Activated T-cell treated with anti-CD3 and anti-CD28 coated beads, Interleukin-2, amount 50 U/mL, for 72 hours (primary cell): ENCODE measurements at regions not wholly inside any gene's neighbourhood (a gene's known extent, or its start where the extent isn't known, plus 50 kb on each side); places are given as distances from the start of the nearest gene placed in this dataset.
"Not testable (repeated sequence)": the region's sequence is repeated elsewhere in the genome, so short reads cannot be mapped to it uniquely, and the experiment has no call there.

Source experiments
- ATAC-seq, 2 donors: fragments of 150-1000 bp; cut with Tn5 transposase; replicated peaks in 1 of 2; 2 replicates each; pipeline ENCODE4 v1.10.0; 2021; ENCODE audit warnings: moderate library complexity in 2 of 2, mild to moderate bottlenecking in 1 of 2
- DNase-seq, 2 donors: peaks; one replicate each; pipeline ENCODE4 v3.0.0; 2021 to 2022; ENCODE audit warnings: mixed read lengths in 1 of 2
- H3K27ac Mint-ChIP-seq: one replicate; pipeline ENCODE4 v1.8.0; 2022; ENCODE audit warnings: mild to moderate bottlenecking, moderate library complexity, mixed read lengths
- H3K27me3 Mint-ChIP-seq: one replicate; pipeline ENCODE4 v1.8.0; 2022; ENCODE audit warnings: low read depth, mixed read lengths
- H3K36me3 Mint-ChIP-seq, 2 donors: one replicate each; pipeline ENCODE4 v1.8.0; 2022; ENCODE audit warnings: mixed read lengths in 2 of 2, mild to moderate bottlenecking in 1 of 2; ENCODE audit not compliant: insufficient read depth in 2 of 2
- H3K4me1 Mint-ChIP-seq: one replicate; pipeline ENCODE4 v1.8.0; 2022; ENCODE audit warnings: low read depth, mixed read lengths
- H3K4me3 Mint-ChIP-seq, 2 donors: one replicate each; pipeline ENCODE4 v1.8.0; 2022; ENCODE audit warnings: mild to moderate bottlenecking in 2 of 2, mixed read lengths in 2 of 2, moderate library complexity in 2 of 2
- H3K9me3 Mint-ChIP-seq, 2 donors: one replicate each; pipeline ENCODE4 v1.8.0; 2022; ENCODE audit warnings: mixed read lengths in 2 of 2

DNA sequence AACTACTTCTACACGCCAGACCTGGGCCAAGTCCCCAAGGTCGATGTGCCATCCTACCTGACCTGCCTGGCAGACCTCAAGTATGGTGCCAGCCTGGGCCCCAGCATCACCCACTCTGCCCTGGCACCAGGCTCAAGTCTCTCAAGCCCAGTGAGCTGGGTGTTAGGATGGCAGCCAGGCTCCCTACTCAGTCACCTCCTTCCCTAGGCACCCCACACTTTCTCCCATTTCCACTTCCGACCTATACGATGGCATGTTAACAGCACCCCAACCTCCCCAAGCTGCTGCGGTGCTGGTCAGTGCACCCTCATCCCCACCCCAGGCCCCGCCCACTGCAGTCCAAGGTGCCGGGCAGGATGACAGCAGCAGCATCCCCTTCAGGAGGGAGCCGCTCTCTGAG, 191.4 kb downstream of the KLRB1 start:
- H3K4me1 Mint-ChIP-seq, H3K27ac Mint-ChIP-seq, H3K4me3 Mint-ChIP-seq, ATAC-seq, H3K27me3 Mint-ChIP-seq, H3K36me3 Mint-ChIP-seq, DNase-seq, H3K9me3 Mint-ChIP-seq: not testable (repeated sequence)

DNA sequence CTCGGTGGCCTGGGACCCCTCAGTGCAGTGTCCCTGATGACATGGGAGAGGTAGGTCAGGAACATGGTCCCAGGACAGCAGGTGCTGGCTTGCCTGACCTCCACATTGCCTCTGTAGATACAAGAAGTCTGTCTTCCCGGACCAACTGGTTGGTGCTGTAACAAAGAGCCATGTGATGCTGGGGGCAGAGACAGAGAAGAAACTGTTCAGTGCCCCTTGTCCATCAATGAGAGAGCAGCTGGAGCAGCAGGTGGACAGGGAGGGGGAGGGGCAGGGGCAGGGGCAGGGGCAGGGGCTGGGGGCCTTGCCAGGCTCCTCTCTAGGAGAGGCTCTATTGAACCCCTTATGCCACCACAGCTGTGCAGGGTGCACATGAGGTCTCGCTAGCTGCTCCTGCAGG, 191.8 kb downstream of the KLRB1 start:
- H3K4me3 Mint-ChIP-seq, H3K4me1 Mint-ChIP-seq, H3K27ac Mint-ChIP-seq, H3K27me3 Mint-ChIP-seq, DNase-seq, ATAC-seq, H3K9me3 Mint-ChIP-seq, H3K36me3 Mint-ChIP-seq: not testable (repeated sequence)

DNA sequence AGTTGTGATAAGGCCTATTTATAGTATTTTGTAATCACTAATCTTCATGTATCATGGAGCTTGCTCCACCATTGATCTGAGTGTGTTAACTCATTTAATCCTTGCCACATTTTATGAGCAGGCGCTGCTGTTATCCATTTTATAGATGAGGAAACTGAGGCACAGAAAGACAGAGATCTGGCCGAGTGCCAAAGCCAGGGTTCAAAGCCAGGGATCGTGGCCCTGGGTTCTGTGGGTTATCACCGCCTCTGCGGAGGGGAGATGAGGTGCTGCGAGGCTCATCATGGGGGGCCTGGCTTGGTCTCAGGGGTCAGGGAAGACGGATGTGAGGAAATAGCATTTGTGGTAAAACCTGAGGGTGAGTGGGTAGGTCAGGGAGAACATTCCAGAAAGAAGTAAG, 193.9 kb downstream of the KLRB1 start:
- H3K36me3 Mint-ChIP-seq, H3K4me3 Mint-ChIP-seq, H3K27ac Mint-ChIP-seq, H3K9me3 Mint-ChIP-seq, DNase-seq, H3K27me3 Mint-ChIP-seq, ATAC-seq, H3K4me1 Mint-ChIP-seq: not testable (repeated sequence)

DNA sequence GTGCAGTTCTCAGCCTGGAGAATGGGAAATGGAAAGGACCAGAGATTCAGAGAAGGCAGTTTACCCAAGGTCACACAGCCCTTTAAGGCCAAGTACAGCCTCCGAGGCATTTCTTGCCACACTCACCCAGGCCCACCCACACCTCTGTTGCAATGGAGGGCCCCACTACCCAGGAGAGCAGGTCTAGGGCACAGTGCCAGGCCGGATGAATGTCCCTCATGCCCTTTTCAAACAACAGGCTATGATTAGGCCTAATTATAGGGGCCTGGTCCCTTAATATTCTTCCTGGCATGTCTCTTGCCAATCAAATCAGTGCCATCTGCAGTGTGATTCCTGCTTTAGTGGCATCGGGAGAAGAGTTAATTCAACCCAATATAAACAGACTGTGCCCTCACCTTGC, 195.3 kb downstream of the KLRB1 start:
- H3K36me3 Mint-ChIP-seq, H3K27me3 Mint-ChIP-seq, H3K27ac Mint-ChIP-seq, H3K4me3 Mint-ChIP-seq, DNase-seq, ATAC-seq, H3K4me1 Mint-ChIP-seq, H3K9me3 Mint-ChIP-seq: not testable (repeated sequence)

DNA sequence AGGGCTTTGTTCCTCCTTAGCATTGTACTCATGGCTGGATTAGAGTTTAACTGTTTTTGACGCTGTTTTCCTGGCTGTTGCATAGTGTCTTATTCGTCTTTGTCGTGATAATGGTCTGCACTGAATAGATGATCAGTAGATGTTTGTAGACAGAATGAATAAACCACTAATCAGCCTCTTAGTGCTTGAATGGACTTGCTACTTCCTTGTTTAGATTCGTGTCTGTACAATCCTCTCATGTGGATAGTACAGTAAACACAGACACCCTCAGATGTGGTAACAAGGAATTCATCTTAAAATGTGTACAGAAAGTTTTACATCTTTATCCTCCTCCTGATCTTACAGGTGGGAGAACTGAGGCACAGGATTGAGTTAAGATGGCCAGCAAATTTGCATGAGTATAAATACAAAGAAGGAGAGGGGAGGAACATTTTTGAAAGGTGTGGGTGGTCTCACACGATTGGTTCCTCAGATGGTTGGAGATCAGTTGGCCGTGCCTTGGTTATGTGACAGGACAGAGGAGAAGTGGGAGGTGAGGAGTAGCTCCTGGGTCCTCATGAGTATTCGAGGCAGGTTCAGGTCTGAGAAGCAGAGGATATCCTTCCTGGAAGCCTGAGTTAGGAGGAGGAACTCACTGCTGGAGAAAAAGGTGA, 196.0 kb downstream of the KLRB1 start:
- ATAC-seq, H3K4me3 Mint-ChIP-seq, H3K4me1 Mint-ChIP-seq, H3K27ac Mint-ChIP-seq, DNase-seq, H3K36me3 Mint-ChIP-seq, H3K27me3 Mint-ChIP-seq, H3K9me3 Mint-ChIP-seq: not testable (repeated sequence)

DNA sequence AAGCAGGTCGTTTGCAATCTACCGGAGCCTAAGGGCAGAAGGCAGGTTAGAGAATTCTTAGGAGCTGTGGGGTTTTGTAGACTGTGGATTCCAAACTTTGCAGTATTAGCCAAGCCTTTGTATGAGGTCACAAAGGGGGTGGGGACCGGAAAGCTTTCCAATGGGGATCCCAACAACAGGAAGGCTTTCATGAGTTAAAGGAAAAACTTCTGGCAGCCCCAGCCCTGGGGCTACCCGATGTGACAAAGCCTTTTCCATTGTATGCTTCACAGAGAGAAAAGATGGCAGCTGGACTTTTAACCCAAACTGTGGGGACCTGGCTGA, 199.2 kb upstream of the PZP start:
- ATAC-seq, H3K4me3 Mint-ChIP-seq, DNase-seq: not testable (repeated sequence)

DNA sequence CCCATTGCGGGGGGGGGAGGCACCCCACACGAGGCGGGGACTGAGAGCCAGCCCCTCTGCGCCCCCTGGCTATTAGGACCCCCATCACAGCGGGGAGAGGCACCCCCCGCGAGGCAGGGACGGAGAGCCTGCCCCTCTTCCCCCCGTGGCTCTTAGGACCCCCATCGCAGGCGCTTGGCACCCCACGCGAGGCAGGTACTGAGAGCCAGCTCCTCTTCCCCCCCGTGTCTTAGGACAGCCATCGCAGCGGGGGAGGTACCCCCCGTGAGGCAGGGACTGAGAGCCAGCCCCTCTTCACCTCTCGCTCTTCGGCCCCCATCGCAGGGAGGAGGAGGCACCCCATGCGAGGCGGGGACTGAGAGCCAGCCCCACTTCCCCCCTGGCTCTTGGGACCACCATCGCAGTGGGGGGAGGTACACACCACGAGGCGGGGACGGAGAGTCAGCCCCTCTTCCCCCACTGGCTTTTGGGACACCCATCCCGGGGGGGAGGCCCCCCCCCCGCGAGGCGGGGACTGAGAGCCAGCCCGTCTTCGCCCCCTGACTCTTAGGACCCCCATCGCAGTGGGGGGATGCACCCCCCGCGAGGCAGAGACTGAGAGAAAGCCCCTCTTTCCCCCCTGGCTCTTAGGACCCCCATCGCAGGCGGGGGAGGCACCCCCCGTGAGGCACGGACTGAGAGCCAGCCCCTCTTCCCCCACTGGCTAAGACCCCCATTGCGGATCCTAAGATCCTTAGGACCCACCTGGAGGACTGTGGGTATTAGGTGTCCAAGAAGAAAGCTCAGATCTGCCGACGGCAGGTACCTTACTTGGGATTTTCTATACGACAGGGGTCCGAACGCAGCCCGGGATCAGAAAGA, 198.6 kb upstream of the PZP start:
- ATAC-seq, result no peak
- no peaks in the 10 kb centered on the region for H3K4me1 Mint-ChIP-seq
- H3K27ac Mint-ChIP-seq, result no peak overlapping the region
- no peaks in the 10 kb centered on the region for H3K36me3 Mint-ChIP-seq
- no peaks in the 10 kb centered on the region for H3K9me3 Mint-ChIP-seq
- H3K4me3 Mint-ChIP-seq, result no peak overlapping the region
- no peak for DNase-seq
- H3K27me3 Mint-ChIP-seq, result no peaks in the 10 kb centered on the region

More for the DNA sequence above, 199.2 kb upstream of the PZP start:
- H3K4me1 Mint-ChIP-seq, H3K27me3 Mint-ChIP-seq, H3K27ac Mint-ChIP-seq, H3K9me3 Mint-ChIP-seq, H3K36me3 Mint-ChIP-seq: not testable (repeated sequence)

DNA sequence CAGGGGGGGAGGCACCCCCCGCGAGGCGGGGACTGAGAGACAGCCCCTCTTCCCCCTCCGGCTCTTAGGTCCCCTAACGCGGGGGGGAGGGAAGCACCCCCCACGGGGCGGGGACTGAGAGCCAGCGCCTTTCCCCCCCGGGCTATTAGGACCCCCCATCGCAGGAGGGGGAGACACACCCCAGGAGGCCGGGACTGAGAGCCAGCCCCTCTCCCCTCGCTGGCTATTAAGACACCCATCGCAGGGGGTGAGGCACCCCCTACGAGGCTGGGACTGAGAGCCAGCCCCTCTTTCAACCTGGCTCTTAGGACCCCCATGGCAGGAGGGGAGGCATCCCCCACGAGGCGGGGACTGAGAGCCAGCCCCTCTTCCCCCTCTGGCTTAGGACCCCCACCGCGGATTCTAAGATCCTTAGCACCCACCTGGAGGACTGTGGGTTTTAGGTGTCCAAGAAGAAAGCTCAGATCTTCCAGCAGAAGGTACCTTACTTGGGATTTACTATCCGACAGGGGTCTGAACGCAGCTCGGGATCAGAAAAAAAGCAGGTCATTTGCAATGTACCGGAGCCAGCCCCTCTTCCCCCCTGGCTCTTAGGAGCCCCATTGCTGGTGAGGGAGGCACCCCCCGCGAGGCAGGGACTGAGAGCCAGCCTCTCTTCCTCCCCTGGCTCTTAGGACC, 197.8 kb upstream of the PZP start:
- no peak overlapping the region for H3K27ac Mint-ChIP-seq
- no peak overlapping the region for H3K4me3 Mint-ChIP-seq
- H3K9me3 Mint-ChIP-seq, result no peaks in the 10 kb centered on the region
- H3K4me1 Mint-ChIP-seq, result no peaks in the 10 kb centered on the region
- no peaks in the 10 kb centered on the region for H3K27me3 Mint-ChIP-seq
- DNase-seq (no peak), ATAC-seq (no peak)
- no peaks in the 10 kb centered on the region for H3K36me3 Mint-ChIP-seq

DNA sequence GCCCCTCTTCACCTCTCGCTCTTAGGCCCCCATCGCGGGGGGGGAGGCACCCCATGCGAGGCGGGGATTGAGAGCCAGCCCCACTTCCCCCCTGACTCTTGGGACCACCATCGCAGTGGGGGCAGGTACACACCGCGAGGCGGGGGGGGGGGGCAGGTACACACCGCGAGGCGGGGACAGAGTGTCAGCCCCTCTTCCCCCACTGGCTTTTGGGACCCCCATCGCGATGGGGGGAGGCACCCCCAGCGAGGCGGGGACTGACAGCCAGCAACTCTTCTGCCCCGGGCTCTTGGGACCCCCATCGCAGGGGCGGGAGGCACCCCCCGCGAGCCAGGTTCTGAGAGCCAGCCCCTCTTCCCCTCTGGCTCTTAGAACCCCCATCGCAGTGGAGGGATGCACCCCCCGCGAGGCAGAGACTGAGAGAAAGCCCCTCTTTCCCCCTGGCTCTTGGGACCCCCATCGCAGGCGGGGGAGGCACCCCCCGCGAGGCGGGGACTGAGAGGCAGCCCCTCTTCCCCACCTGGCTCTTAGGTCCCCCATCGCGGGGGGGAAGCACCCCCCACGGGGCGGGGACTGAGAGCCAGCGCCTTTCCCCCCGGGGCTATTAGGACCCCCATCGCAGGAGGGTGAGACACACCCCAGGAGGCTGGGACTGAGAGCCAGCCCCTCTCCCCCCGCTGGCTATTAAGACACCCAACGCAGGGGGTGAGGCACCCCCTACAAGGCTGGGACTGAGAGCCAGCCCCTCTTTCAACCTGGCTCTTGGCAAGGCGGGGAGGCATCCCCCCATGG, 196.5 kb upstream of the PZP start:
- ATAC-seq (no peak), DNase-seq (no peak)
- H3K4me3 Mint-ChIP-seq, result no peak overlapping the region

DNA sequence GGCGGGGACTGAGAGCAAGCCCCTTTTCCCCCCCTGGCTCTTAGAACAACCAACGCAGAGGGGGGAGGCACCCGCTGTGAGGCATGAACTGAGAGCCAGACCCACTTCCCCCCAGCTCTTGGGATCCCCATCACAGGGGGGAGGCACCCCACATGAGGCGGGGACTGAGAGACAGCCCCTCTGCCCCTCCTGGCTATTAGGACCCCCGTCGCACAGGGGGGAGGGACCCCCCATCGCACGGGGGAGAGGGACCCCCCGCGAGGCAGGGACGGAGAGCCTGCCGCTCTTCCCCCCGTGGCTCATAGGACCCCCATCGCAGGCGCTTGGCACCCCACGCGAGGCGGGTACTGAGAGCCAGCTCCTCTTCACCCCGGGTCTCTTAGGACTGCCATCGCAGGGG, 195.8 kb upstream of the PZP start:
- H3K36me3 Mint-ChIP-seq, result no peaks in the 10 kb centered on the region
- no peak overlapping the region for H3K27ac Mint-ChIP-seq
- H3K4me3 Mint-ChIP-seq, result no peak overlapping the region
- ATAC-seq (no peak), DNase-seq (no peak)
- H3K9me3 Mint-ChIP-seq, result no peaks in the 10 kb centered on the region
- H3K27me3 Mint-ChIP-seq, result no peaks in the 10 kb centered on the region
- H3K4me1 Mint-ChIP-seq, result no peaks in the 10 kb centered on the region

More for the DNA sequence above, 196.5 kb upstream of the PZP start:
- Mint-ChIP-seq H3K36me3 (no peaks in the 10 kb centered on the region), H3K27me3 (no peaks in the 10 kb centered on the region), H3K27ac (no peak overlapping the region), H3K4me1 (no peaks in the 10 kb centered on the region), H3K9me3 (no peaks in the 10 kb centered on the region)

DNA sequence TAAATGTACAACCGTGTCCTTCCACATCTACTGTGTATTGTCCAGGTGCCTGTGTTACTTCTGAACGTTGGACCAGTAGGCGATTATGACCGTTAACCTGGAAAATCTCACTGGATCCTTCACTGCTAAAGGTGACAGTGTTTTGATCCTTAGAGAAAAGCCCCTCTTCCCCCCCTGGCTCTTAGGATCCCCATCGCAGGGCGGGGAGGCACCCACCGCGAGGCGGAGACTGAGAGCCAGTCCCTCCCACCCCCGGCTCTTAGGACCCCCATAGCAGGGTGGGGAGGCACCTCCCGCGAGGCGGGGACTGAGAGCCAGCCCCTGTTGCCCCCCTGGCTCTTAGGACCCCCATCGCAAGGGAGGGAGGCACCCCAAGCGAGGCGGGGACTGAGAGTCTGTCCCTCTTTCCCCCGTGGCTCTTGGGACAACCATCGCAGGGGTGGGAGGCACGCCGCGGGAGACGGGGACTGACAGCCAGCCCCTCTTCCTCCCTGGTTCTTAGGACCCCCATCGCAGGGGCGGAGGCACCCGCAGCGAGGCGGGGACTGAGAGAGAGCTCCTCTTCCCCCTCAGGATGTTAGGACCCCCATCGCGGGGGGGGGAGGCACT, 194.3 kb upstream of the PZP start:
- H3K4me3 Mint-ChIP-seq, H3K4me1 Mint-ChIP-seq, DNase-seq, ATAC-seq, H3K27me3 Mint-ChIP-seq, H3K9me3 Mint-ChIP-seq, H3K36me3 Mint-ChIP-seq, H3K27ac Mint-ChIP-seq: not testable (repeated sequence)

DNA sequence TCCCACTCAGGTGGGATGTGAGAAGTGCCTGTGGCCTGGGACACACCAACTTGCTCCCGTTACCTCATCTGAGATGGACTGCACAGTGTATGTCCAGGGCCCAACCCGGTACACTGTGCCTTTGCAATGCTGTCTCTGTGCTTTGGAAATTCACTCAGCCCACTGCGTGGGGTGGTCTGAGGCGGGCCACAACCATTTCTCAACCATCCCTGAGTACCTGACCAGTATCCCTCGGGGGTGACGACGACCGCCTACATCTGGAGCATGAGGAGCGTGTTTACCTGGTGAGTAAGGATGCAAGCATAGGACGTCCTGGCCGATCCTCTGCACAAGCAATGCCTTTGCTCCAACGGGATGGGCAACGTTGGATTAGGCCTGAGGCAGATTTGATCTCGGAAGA, 188.2 kb upstream of the PZP start:
- not testable (repeated sequence) for H3K4me1 Mint-ChIP-seq, H3K27me3 Mint-ChIP-seq, H3K9me3 Mint-ChIP-seq, H3K4me3 Mint-ChIP-seq, H3K27ac Mint-ChIP-seq, H3K36me3 Mint-ChIP-seq, ATAC-seq, DNase-seq

DNA sequence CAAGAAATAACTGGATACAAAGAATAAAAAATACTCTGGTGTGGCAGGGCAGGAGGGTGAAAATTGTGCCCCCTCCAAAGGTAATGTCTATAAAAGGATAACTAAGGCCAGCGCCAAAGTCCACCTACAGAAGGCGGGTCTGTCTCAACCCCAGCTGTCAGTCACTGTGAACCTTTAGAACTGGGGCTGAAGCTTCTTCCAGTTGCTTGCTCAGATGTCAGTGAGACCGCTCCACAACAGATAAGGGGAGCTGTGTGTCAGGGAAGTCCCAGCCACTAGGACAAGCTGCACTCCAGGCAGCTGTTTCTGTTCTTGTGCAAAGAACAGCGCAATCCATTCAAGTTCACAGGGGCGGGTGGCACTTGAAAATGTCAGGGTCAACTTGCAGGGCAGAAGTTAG, 187.0 kb upstream of the PZP start:
- H3K36me3 Mint-ChIP-seq, H3K27me3 Mint-ChIP-seq, ATAC-seq, H3K4me1 Mint-ChIP-seq, H3K4me3 Mint-ChIP-seq, H3K27ac Mint-ChIP-seq, DNase-seq, H3K9me3 Mint-ChIP-seq: not testable (repeated sequence)
